ENCODE measurements at regions not wholly inside any gene's neighbourhood (a gene's known extent, or its start where the extent isn't known, plus 50 kb on each side); places are given as distances from the start of the nearest gene placed in this dataset.

DNA sequence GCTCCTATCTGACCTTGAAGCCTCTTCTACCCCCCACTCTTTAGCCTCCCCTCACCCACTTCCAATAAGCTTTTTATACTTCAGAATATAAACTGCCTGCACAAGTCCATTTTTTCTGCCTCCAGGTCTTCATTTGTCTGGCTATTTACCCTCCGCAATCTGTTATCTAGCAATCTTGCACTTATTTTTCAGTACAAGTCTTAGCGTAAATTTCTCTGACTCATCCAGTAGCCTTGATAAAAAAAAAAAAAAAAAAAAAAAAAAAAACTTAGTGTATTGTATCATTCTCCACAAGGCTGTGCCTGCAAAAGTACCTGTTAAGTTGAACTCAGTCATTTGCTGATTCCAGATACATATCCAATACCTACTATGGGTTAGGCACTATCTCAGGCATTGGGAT lies 219.5 kb upstream of the DKK2 start:
- no peak for DNase-seq (ENCODE audit: low spot score)
- H3K36me3 ChIP-seq (ENCODE audit: insufficient read depth, low read length, poor library complexity, severe bottlenecking) = no peaks in the 10 kb centered on the region
- POLR2A ChIA-PET (ENCODE audit: low non-redundant PET) = no interaction called here
- H3K27me3 ChIP-seq (replicated peaks; ENCODE audit: insufficient read depth, low read depth, low read length, poor library complexity) = no peaks in the 10 kb centered on the region
- TF ChIP-seq CTCF (conservative IDR thresholded peaks at IDR 0.05; ENCODE audit: low read depth, low read length) (no peak), EZH2 (IDR thresholded peaks at IDR 0.05; ENCODE audit: borderline replicate concordance, low read depth, low read length, poor library complexity, severe bottlenecking) (no peak)
- intact Hi-C loops (cut with micrococcal nuclease; ENCODE audit: unreplicated experiment) = no loop called here
- no peaks in the 10 kb centered on the region for H3K9me3 ChIP-seq (ENCODE audit: low read depth, low read length, poor library complexity, severe bottlenecking)
- no peak overlapping the region for H3K27ac ChIP-seq (ENCODE audit: low read depth, low read length, poor library complexity, severe bottlenecking)
- H3K4me3 ChIP-seq (ENCODE audit: low read depth, low read length, poor library complexity, severe bottlenecking) = no peak overlapping the region
- CTCF ChIA-PET = no interaction called here
- BruUV-seq (replicated peaks) = no TSS peak
- peaks cover 25% of the 10 kb centered on the region for H3K4me1 ChIP-seq (ENCODE audit: insufficient read depth, low read length, poor library complexity, severe bottlenecking)

DNA sequence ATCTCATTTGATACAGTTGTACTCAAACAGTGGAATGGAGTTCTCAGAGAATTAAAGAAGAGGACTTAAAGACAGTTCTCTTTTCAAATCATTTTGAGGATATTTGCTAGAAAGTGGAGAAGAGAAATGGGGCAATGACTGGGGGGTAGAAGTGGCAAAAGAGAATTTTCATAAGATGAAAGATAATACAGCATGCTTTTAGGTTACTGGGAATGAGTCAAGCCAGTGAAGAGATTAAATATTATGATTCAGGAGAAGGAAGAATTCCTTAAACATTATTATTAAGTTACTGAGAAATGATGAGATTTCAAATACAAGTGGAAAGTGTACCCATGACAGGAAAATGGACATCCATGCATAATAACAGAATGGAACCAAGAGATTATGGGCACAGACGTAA lies 219.0 kb upstream of the DKK2 start:
- Histone ChIP-seq H3K9me3 (ENCODE audit: low read depth, low read length, poor library complexity, severe bottlenecking) (no peaks in the 10 kb centered on the region), H3K36me3 (ENCODE audit: insufficient read depth, low read length, poor library complexity, severe bottlenecking) (no peaks in the 10 kb centered on the region), H3K4me3 (ENCODE audit: low read depth, low read length, poor library complexity, severe bottlenecking) (no peak overlapping the region), H3K4me1 (ENCODE audit: insufficient read depth, low read length, poor library complexity, severe bottlenecking) (peaks cover 25% of the 10 kb centered on the region), H3K27ac (ENCODE audit: low read depth, low read length, poor library complexity, severe bottlenecking) (no peak overlapping the region), H3K27me3 (replicated peaks; ENCODE audit: insufficient read depth, low read depth, low read length, poor library complexity) (no peaks in the 10 kb centered on the region)
- TF ChIP-seq CTCF (conservative IDR thresholded peaks at IDR 0.05; ENCODE audit: low read depth, low read length) (no peak), EZH2 (IDR thresholded peaks at IDR 0.05; ENCODE audit: borderline replicate concordance, low read depth, low read length, poor library complexity, severe bottlenecking) (no peak)
- ChIA-PET CTCF (no interaction called here), POLR2A (ENCODE audit: low non-redundant PET) (no interaction called here)
- DNase-seq (ENCODE audit: low spot score) = no peak
- intact Hi-C loops (cut with micrococcal nuclease; ENCODE audit: unreplicated experiment) = no loop called here
- no TSS peak for BruUV-seq (replicated peaks)

DNA sequence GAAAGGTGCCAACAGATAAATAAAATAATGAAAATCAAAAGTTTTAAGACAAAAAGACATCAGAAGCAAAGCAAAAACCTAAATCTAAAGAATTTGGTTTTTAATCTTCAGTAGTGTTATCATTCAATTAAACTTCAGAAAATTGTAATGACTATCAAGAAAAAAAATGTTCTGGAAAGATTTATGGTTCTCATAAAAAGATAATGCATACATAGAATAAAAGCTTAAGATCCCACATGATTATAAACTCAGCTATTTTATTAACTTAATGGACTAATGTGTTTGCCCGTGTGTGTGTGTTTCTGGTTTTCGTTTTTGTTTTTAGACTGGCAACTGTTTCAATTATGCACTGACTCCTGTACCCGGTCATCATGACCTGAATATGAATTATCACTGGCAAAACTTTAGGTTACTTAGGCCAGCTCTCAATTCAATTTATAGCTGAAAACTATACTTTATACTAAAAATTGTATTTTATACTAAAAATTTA lies 217.5 kb upstream of the DKK2 start:
- POLR2A ChIA-PET (ENCODE audit: low non-redundant PET) = no interaction called here
- CTCF ChIA-PET = no interaction called here
- Histone ChIP-seq H3K27ac (ENCODE audit: low read depth, low read length, poor library complexity, severe bottlenecking) (no peak overlapping the region), H3K36me3 (ENCODE audit: insufficient read depth, low read length, poor library complexity, severe bottlenecking) (no peaks in the 10 kb centered on the region), H3K27me3 (replicated peaks; ENCODE audit: insufficient read depth, low read depth, low read length, poor library complexity) (no peaks in the 10 kb centered on the region), H3K4me3 (ENCODE audit: low read depth, low read length, poor library complexity, severe bottlenecking) (no peak overlapping the region), H3K9me3 (ENCODE audit: low read depth, low read length, poor library complexity, severe bottlenecking) (no peaks in the 10 kb centered on the region), H3K4me1 (ENCODE audit: insufficient read depth, low read length, poor library complexity, severe bottlenecking) (peaks cover 25% of the 10 kb centered on the region)
- no peak for TF ChIP-seq CTCF (conservative IDR thresholded peaks at IDR 0.05; ENCODE audit: low read depth, low read length)
- TF ChIP-seq EZH2 (IDR thresholded peaks at IDR 0.05; ENCODE audit: borderline replicate concordance, low read depth, low read length, poor library complexity, severe bottlenecking) = no peak
- DNase-seq (ENCODE audit: low spot score) = no peak
- no TSS peak for BruUV-seq (replicated peaks)
- intact Hi-C loops (cut with micrococcal nuclease; ENCODE audit: unreplicated experiment) = no loop called here

Data from A673 (cell line).